ENCODE measurements at regions not wholly inside any gene's neighbourhood (a gene's known extent, or its start where the extent isn't known, plus 50 kb on each side); places are given as distances from the start of the nearest gene placed in this dataset.

DNA sequence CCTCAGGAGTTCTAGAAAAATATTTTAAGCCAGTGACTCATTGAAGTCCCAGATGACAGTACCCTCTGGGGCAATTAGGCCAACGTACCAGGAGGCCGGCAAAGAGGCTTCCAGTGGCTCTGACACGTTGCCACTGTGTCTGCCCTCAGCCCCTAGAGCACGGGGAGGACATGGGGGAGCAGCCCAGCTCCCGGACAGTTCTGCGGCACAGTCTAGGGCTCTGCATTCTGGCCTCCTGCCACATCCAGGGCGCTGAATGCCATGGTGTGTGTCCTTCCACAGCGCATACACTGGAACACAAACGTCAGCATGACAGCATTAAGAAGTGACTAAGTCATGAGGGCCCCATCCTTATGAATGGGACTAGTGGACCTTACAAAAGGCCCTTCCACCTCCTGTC lies 156.2 kb downstream of the RNASET2 start:
- TF ChIP-seq, protein P1, sequence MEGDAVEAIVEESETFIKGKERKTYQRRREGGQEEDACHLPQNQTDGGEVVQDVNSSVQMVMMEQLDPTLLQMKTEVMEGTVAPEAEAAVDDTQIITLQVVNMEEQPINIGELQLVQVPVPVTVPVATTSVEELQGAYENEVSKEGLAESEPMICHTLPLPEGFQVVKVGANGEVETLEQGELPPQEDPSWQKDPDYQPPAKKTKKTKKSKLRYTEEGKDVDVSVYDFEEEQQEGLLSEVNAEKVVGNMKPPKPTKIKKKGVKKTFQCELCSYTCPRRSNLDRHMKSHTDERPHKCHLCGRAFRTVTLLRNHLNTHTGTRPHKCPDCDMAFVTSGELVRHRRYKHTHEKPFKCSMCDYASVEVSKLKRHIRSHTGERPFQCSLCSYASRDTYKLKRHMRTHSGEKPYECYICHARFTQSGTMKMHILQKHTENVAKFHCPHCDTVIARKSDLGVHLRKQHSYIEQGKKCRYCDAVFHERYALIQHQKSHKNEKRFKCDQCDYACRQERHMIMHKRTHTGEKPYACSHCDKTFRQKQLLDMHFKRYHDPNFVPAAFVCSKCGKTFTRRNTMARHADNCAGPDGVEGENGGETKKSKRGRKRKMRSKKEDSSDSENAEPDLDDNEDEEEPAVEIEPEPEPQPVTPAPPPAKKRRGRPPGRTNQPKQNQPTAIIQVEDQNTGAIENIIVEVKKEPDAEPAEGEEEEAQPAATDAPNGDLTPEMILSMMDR (IDR thresholded peaks at IDR 0.05), result no peak
- no peak for TF ChIP-seq EZH2 (IDR thresholded peaks at IDR 0.05)
- TF ChIP-seq EZH2phosphoT487 (IDR thresholded peaks at IDR 0.05), result no peak

All from neural progenitor cell (in vitro differentiated cells).